ENCODE measurements at regions not wholly inside any gene's neighbourhood (a gene's known extent, or its start where the extent isn't known, plus 50 kb on each side); places are given as distances from the start of the nearest gene placed in this dataset.

GRCh38 chr4:98209111-98209510 lies 52.1 kb upstream of the RAP1GDS1 start:
- FAIRE-seq: no peak
- Histone ChIP-seq H3K9me1 (replicated peaks; ENCODE audit: control insufficient read depth, extremely low read depth, insufficient read depth, low read length) (no peaks in the 10 kb centered on the region), H3K4me1 (ENCODE audit: control insufficient read depth, extremely low read depth, insufficient read depth, low read length) (no peaks in the 10 kb centered on the region), H3K9me3 (replicated peaks; ENCODE audit: control insufficient read depth, insufficient read depth, low read length) (no peaks in the 10 kb centered on the region), H3K27ac (ENCODE audit: insufficient read depth, low read depth, low read length) (no peak overlapping the region), H3K79me2 (ENCODE audit: control insufficient read depth, insufficient read depth, low read length) (no peaks in the 10 kb centered on the region), H3K36me3 (ENCODE audit: control insufficient read depth in 2 of 2, extremely low read depth in 1 of 2, insufficient read depth in 2 of 2, low read length in 2 of 2) (no peaks in the 10 kb centered on the region), H3K9ac (replicated peaks; ENCODE audit: extremely low read depth, insufficient read depth, low read length) (no peak overlapping the region), H3K27me3 (ENCODE audit: control insufficient read depth in 2 of 2, insufficient read depth in 2 of 2, low read length in 2 of 2) (peaks cover 0 to 3% of the 10 kb centered on the region in 2 experiments), H3K4me2 (ENCODE audit: insufficient read depth, low read length) (no peak overlapping the region), H4K20me1 (replicated peaks; ENCODE audit: control insufficient read depth, extremely low read depth, insufficient read depth, low read length) (no peaks in the 10 kb centered on the region), H2AFZ (ENCODE audit: low read depth, low read length) (no peak overlapping the region), H3K4me3 (replicated peaks in 1 of 3; ENCODE audit: insufficient read depth in 1 of 3, low read depth in 1 of 3, low read length in 3 of 3) (no peak overlapping the region)
- TF ChIP-seq CTCF (IDR thresholded peaks at IDR 0.05; ENCODE audit: extremely low read depth in 1 of 2, insufficient read depth in 1 of 2, low read depth in 1 of 2, low read length in 2 of 2): no peak
- TF ChIP-seq MAX (IDR thresholded peaks at IDR 0.05; ENCODE audit: insufficient read depth, insufficient read length): no peak
- no peak for TF ChIP-seq FOS (IDR thresholded peaks at IDR 0.05; ENCODE audit: borderline replicate concordance, insufficient read depth, low read length)
- no peak for TF ChIP-seq EZH2 (IDR thresholded peaks at IDR 0.05; ENCODE audit: borderline replicate concordance, low read depth, low read length, severe bottlenecking)
- TF ChIP-seq POLR2AphosphoS5 (IDR thresholded peaks at IDR 0.05; ENCODE audit: insufficient read depth, low read depth, low read length): no peak
- TF ChIP-seq POLR2A (IDR thresholded peaks at IDR 0.05; ENCODE audit: low read depth, low read length): no peak
- no peak for TF ChIP-seq GATA2 (IDR thresholded peaks at IDR 0.05; ENCODE audit: insufficient read depth, insufficient read length, low read depth, low read length)
- no peak for TF ChIP-seq JUN (IDR thresholded peaks at IDR 0.05; ENCODE audit: borderline replicate concordance, insufficient read depth, insufficient read length, low read depth)
- CTCF ChIA-PET: no interaction called here
- dilution Hi-C loops (cut with MboI; ENCODE audit: extremely low pct_ligation_motif_present, low sequenced_read_pairs): no loop called here
- no peak for DNase-seq (ENCODE audit: low read depth, low spot score)
- intact Hi-C loops (cut with micrococcal nuclease): no loop called here
- POLR2A ChIA-PET: no interaction called here
- no TSS peak for BruUV-seq (replicated peaks)
